GM13976 (cell line): ENCODE measurements at regions not wholly inside any gene's neighbourhood (a gene's known extent, or its start where the extent isn't known, plus 50 kb on each side); places are given as distances from the start of the nearest gene placed in this dataset.

Source experiments
- DNase-seq: peaks from one replicate; pipeline ENCODE4 v3.0.0; 2012; ENCODE audit warnings: low spot score
- in situ Hi-C: fragments of 300-500 bp; cut with MboI; formaldehyde crosslinking; loops from one replicate; pipeline ENCODE4 v1.12.0; 2022; ENCODE audit warnings: low sequenced_read_pairs, mixed read lengths, inconsistent platforms; ENCODE audit not compliant: unreplicated experiment
- TF ChIP-seq, protein P1 (sequence below): IDR thresholded peaks from 2 replicates; pipeline ENCODE4 v1.5.1; 2012; ENCODE audit warnings: borderline replicate concordance, mild to moderate bottlenecking; ENCODE audit not compliant: insufficient read depth; ENCODE audit errors: extremely low read depth, missing control alignments, control extremely low read depth

DNA sequence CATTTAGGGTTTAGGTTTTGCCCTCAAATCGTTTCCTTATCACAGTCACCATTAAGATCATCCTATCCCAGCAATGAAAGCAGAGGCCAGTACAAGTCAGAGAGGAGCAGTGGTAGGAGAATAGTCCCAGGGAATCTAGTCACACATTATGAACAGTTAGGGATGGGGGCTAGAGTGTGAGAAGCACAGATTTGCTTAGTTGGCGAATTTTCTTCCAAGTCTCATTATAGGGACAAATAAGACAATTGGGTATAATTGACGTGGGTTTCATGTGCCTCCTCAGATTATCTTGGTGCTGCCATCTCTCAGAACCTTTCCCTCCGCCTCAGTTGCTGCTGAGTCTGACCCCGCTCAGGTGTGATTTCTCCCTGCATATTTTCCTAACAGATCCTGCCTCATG lies 407.1 kb downstream of the SQOR start:
- TF ChIP-seq, protein P1, sequence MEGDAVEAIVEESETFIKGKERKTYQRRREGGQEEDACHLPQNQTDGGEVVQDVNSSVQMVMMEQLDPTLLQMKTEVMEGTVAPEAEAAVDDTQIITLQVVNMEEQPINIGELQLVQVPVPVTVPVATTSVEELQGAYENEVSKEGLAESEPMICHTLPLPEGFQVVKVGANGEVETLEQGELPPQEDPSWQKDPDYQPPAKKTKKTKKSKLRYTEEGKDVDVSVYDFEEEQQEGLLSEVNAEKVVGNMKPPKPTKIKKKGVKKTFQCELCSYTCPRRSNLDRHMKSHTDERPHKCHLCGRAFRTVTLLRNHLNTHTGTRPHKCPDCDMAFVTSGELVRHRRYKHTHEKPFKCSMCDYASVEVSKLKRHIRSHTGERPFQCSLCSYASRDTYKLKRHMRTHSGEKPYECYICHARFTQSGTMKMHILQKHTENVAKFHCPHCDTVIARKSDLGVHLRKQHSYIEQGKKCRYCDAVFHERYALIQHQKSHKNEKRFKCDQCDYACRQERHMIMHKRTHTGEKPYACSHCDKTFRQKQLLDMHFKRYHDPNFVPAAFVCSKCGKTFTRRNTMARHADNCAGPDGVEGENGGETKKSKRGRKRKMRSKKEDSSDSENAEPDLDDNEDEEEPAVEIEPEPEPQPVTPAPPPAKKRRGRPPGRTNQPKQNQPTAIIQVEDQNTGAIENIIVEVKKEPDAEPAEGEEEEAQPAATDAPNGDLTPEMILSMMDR = no peak
- in situ Hi-C loops = no loop called here

GRCh38 chr15:46059921-46060594 lies 425.2 kb downstream of the SQOR start:
- in situ Hi-C loops = no loop called here
- no peak for DNase-seq

More for the DNA sequence above, 407.1 kb downstream of the SQOR start:
- DNase-seq = no peak

DNA sequence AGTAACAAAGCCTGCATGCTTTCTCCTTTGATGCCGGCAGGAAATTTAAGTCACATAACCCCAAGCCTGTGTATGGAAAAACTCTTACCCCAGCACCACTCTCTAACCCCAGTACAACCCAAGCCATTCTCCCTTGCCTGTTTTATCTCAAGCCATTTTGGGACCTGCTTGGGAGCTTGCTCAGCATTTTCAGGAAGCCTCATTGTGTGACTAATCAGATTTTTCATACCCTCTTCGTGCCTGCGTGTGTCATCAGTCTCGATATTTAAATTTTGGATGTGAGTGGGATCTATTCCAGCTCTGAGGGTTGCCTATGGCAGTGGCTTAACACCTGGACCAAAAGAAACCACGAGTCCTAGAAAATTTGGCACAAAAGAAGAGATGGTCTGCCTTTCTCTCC lies 426.2 kb downstream of the SQOR start:
- in situ Hi-C loops = no loop called here
- TF ChIP-seq, protein P1 = no peak
- no peak for DNase-seq

More at GRCh38 chr15:46059921-46060594, 425.2 kb downstream of the SQOR start:
- TF ChIP-seq, protein P1 = no peak

DNA sequence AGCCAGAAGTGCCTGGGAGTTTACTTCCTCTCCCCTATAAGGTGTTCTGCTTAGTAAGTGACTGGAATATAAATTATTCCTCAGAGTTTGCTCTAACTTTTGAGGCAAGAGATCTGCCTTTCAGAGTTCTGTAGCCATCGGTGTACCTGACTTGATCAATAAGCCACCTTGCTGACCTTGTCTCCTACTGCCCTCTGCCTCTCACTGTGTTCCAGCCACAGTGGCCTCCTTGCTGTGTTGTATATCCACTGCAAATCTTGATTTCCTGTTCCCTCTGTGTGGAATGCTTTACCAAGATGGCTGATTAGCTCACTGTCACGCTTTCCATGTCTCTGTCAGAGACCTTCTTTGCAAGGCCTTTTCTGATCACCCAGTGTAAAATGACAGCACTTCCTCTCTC lies 442.4 kb downstream of the SQOR start:
- no peak for DNase-seq
- in situ Hi-C loops = no loop called here
- TF ChIP-seq, protein P1 = no peak

DNA sequence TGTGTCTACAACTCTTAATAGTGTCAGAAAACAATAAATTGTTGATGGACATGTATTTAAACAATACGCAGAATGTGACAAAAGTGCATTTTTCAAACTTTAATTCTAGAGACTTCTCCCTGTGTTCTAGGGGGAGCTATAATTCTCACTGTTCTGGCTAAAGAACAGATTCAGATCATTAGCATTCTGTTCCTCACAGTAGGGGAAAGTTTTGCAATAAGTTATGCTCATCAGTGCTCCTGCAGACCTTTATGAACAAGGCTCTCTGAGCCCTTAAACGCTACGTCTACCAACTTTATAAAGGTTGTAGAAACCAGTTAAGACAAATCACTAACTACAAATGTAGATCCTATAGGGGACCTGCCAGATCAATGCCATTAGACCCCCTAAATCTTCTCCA lies 444.2 kb downstream of the SQOR start:
- TF ChIP-seq, protein P1 = no peak
- no peak for DNase-seq
- in situ Hi-C loops = no loop called here

DNA sequence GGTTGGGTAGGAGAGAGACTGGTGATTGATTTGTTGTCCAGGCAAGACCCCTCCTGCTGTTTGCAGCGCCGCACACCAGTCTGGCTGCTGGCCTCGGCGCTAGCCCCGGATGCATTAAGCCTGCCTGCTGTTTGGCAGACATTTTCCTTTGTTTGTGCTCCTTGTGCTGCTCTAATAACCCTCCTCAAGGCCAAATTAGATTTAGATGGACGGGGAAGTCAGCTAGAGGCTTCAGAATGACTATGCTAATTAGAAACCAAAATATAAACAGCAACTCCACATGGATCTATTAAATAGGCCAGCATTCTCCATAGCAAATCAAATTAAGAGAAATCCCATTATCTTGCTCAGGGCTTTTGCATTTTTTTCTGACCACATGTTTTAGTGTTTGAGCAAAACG lies 445.2 kb downstream of the SQOR start:
- in situ Hi-C loops = no loop called here
- DNase-seq = no peak
- TF ChIP-seq, protein P1 = no peak
